PC-3 (cell line): ENCODE measurements at regions not wholly inside any gene's neighbourhood (a gene's known extent, or its start where the extent isn't known, plus 50 kb on each side); places are given as distances from the start of the nearest gene placed in this dataset.

ENCODE experiments used
- ATAC-seq: fragments of 200-7000 bp; cut with Tn5 transposase; 2 replicates; pipeline ENCODE4 v1.9.1; 2020; ENCODE audit warnings: mild to moderate bottlenecking, moderate library complexity
- BruUV-seq: library from RNA; stranded (reverse); fragments of 400-500 nt; replicated peaks from 2 replicates; lab custom pipeline; 2021; lab: Mats Ljungman, UMichigan
- CTCF ChIA-PET: fragments of 300-600 bp; sonication (Branson Sonifier 250); formaldehyde crosslinking; loops from one replicate; lab custom pipeline; 2022; ENCODE audit warnings: antibody characterized with exemption; lab: Charles Lee
- POLR2A ChIA-PET: fragments of 300-600 bp; sonication (Branson Sonifier 250); formaldehyde crosslinking; loops from one replicate; lab custom pipeline; 2022; ENCODE audit warnings: antibody characterized with exemption; ENCODE audit not compliant: unreplicated experiment; lab: Charles Lee
- DNase-seq: peaks from one replicate; pipeline ENCODE4 v3.0.0-alpha.2; 2015
- H2AFZ ChIP-seq: fragments of 300-600 bp; sonication (generic); 2 replicates; pipeline ENCODE4 v1.6.0; 2016; ENCODE audit warnings: antibody characterized with exemption, low read length
- H3F3A ChIP-seq: fragments of 300-600 bp; sonication (generic); one replicate; pipeline ENCODE4 v1.6.0; 2017; ENCODE audit warnings: antibody characterized with exemption, low read length, control low read depth, mild to moderate bottlenecking; ENCODE audit not compliant: unreplicated experiment
- H3K27ac ChIP-seq: fragments of 300-600 bp; sonication (generic); 2 replicates; pipeline ENCODE4 v1.5.1; 2016; ENCODE audit warnings: mild to moderate bottlenecking, low read length
- H3K27me3 ChIP-seq: fragments of 300-600 bp; sonication (generic); 2 replicates; pipeline ENCODE4 v1.6.1; 2016; ENCODE audit warnings: low read length, mixed read lengths
- H3K36me3 ChIP-seq: fragments of 300-600 bp; sonication (generic); 2 replicates; pipeline ENCODE4 v1.6.1; 2016; ENCODE audit warnings: low read depth, mixed run types, low read length, mixed read lengths
- H3K4me1 ChIP-seq: fragments of 300-600 bp; sonication (generic); 2 replicates; pipeline ENCODE4 v1.5.1; 2016; ENCODE audit warnings: low read length; ENCODE audit not compliant: insufficient read depth
- H3K4me2 ChIP-seq: fragments of 300-600 bp; sonication (generic); 2 replicates; pipeline ENCODE4 v1.6.0; 2016; ENCODE audit warnings: low read length
- H3K4me3 ChIP-seq: fragments of 300-600 bp; sonication (generic); 2 replicates; pipeline ENCODE4 v1.5.1; 2016; ENCODE audit warnings: mild to moderate bottlenecking, low read length, mixed read lengths
- H3K79me2 ChIP-seq: fragments of 300-600 bp; sonication (generic); 2 replicates; pipeline ENCODE4 v1.6.1; 2017; ENCODE audit warnings: low read length, mixed read lengths
- H3K9ac ChIP-seq: fragments of 300-600 bp; sonication (generic); 2 replicates; pipeline ENCODE4 v1.6.0; 2016; ENCODE audit warnings: mild to moderate bottlenecking, low read length
- H3K9me2 ChIP-seq: fragments of 300-600 bp; sonication (generic); replicated peaks from 2 replicates; pipeline ENCODE4 v1.6.1; 2016; ENCODE audit warnings: mixed run types, low read length, mixed read lengths
- H3K9me3 ChIP-seq: fragments of 300-600 bp; sonication (generic); 2 replicates; pipeline ENCODE4 v1.6.1; 2016; ENCODE audit warnings: low read length, mixed read lengths
- H4K20me1 ChIP-seq: fragments of 300-600 bp; sonication (generic); 2 replicates; pipeline ENCODE4 v1.6.1; 2016; ENCODE audit warnings: low read length, mixed read lengths
- CTCF ChIP-seq: fragments of 300-600 bp; sonication (generic); conservative IDR thresholded peaks from 2 replicates; pipeline ENCODE4 v1.5.1; 2017; ENCODE audit warnings: antibody characterized with exemption, low read depth, mild to moderate bottlenecking, low read length
- EZH2 ChIP-seq: fragments of 300-600 bp; sonication (generic); IDR thresholded peaks from one replicate; pipeline ENCODE4 v1.6.1; 2017; ENCODE audit warnings: antibody characterized with exemption, mild to moderate bottlenecking, low read length; ENCODE audit not compliant: unreplicated experiment
- EZH2phosphoT487 ChIP-seq: fragments of 300-600 bp; sonication (generic); IDR thresholded peaks from 2 replicates; pipeline ENCODE4 v1.6.1; 2018; ENCODE audit warnings: mild to moderate bottlenecking, antibody characterized with exemption, low read length, borderline replicate concordance
- intact Hi-C: fragments of 100-400 bp; cut with micrococcal nuclease; formaldehyde crosslinking; loops from 2 replicates; pipeline ENCODE4 v1.9.0; 2023

- no peak overlapping the region for H3K9ac ChIP-seq
- no peak for TF ChIP-seq CTCF
- no peak for TF ChIP-seq EZH2phosphoT487
- no peak for TF ChIP-seq EZH2
- ChIA-PET POLR2A (no interaction called here), CTCF (no interaction called here)
- H2AFZ ChIP-seq: no peak overlapping the region
- H3K79me2 ChIP-seq: no peaks in the 10 kb centered on the region
- H3K27ac ChIP-seq: no peak overlapping the region
- H3K4me2 ChIP-seq: no peak overlapping the region
- H3K36me3 ChIP-seq: no peaks in the 10 kb centered on the region
- H3K9me3 ChIP-seq: no peaks in the 10 kb centered on the region
- no peaks in the 10 kb centered on the region for H3K4me1 ChIP-seq
- ATAC-seq (no peak), DNase-seq (no peak)
- no TSS peak for BruUV-seq
- peaks cover 41% of the 10 kb centered on the region for H3K27me3 ChIP-seq
- H3K9me2 ChIP-seq: no peaks in the 10 kb centered on the region
- H3F3A ChIP-seq: no peaks in the 10 kb centered on the region
- intact Hi-C loops: no loop called here
- H4K20me1 ChIP-seq: no peaks in the 10 kb centered on the region
- H3K4me3 ChIP-seq: no peak overlapping the region
Observed at GRCh38 chr5:176721509-176721908, 74.2 kb downstream of the TSPAN17 start.

GRCh38 chr5:176722757-176723156, 75.5 kb downstream of the TSPAN17 start:
- Histone ChIP-seq H3K36me3 (no peaks in the 10 kb centered on the region), H3K9me3 (no peaks in the 10 kb centered on the region), H3K4me1 (no peaks in the 10 kb centered on the region), H3F3A (no peaks in the 10 kb centered on the region), H3K4me3 (no peak overlapping the region), H3K9me2 (no peaks in the 10 kb centered on the region), H3K27me3 (peaks cover 54% of the 10 kb centered on the region), H3K27ac (no peak overlapping the region), H4K20me1 (no peaks in the 10 kb centered on the region), H3K79me2 (no peaks in the 10 kb centered on the region), H3K9ac (no peak overlapping the region), H3K4me2 (no peak overlapping the region), H2AFZ (no peak overlapping the region)
- CTCF ChIA-PET: no interaction called here
- ATAC-seq (no peak), DNase-seq (no peak)
- intact Hi-C loops: no loop called here
- POLR2A ChIA-PET: no interaction called here
- BruUV-seq: no TSS peak
- TF ChIP-seq EZH2phosphoT487 (no peak), EZH2 (no peak), CTCF (no peak)

- CTCF ChIA-PET: no interaction called here
- no TSS peak for BruUV-seq
Observed at GRCh38 chr5:176723440-176723839, 76.2 kb downstream of the TSPAN17 start.

More at GRCh38 chr5:176723440-176723839, 76.2 kb downstream of the TSPAN17 start:
- no peaks in the 10 kb centered on the region for H4K20me1 ChIP-seq
- H3K9me2 ChIP-seq: no peaks in the 10 kb centered on the region
- DNase-seq: no peak
- H2AFZ ChIP-seq: no peak overlapping the region
- H3K27ac ChIP-seq: no peak overlapping the region
- H3K36me3 ChIP-seq: no peaks in the 10 kb centered on the region
- no peak overlapping the region for H3K9ac ChIP-seq
- intact Hi-C loops: no loop called here
- H3K4me1 ChIP-seq: no peaks in the 10 kb centered on the region
- no peaks in the 10 kb centered on the region for H3F3A ChIP-seq
- H3K27me3 ChIP-seq: peaks cover 60% of the 10 kb centered on the region
- no peaks in the 10 kb centered on the region for H3K79me2 ChIP-seq
- H3K4me2 ChIP-seq: no peak overlapping the region
- POLR2A ChIA-PET: no interaction called here
- H3K4me3 ChIP-seq: no peak overlapping the region
- no peak for ATAC-seq
- H3K9me3 ChIP-seq: no peaks in the 10 kb centered on the region
- TF ChIP-seq CTCF (no peak), EZH2 (no peak), EZH2phosphoT487 (no peak)
